H1 (cell line): ENCODE measurements at regions not wholly inside any gene's neighbourhood (a gene's known extent, or its start where the extent isn't known, plus 50 kb on each side); places are given as distances from the start of the nearest gene placed in this dataset.

Experiments
- CTCF ChIA-PET: fragments of 300-600 bp; sonication (Branson Sonifier 250); formaldehyde crosslinking; loops from one replicate; lab custom pipeline; 2021; ENCODE audit not compliant: partially characterized antibody; lab: Charles Lee
- POLR2A ChIA-PET: fragments of 300-600 bp; sonication (Branson Sonifier 250); formaldehyde crosslinking; loops from one replicate; lab custom pipeline; 2021; ENCODE audit warnings: inconsistent platforms; ENCODE audit not compliant: partially characterized antibody; lab: Charles Lee
- DNase-seq, 2 experiments: peaks; one replicate each; pipeline versions ENCODE4 v3.0.0 to v3.0.0-alpha.2; 2010 to 2022; ENCODE audit warnings: low spot score in 2 of 2, low read depth in 1 of 2, mixed read lengths in 1 of 2
- FAIRE-seq: peaks from 2 replicates; lab custom pipeline; 2011; peaks lifted over from hg19 to GRCh38; lab: Jason Lieb, UNC
- H2AFZ ChIP-seq: 2 replicates; pipeline ENCODE4 v1.8.1; 2012; ENCODE audit warnings: low read length, inconsistent platforms
- H2AK5ac ChIP-seq: 2 replicates; pipeline ENCODE4 v1.6.1; 2013; ENCODE audit warnings: low read depth, low read length
- H2BK120ac ChIP-seq: replicated peaks from 2 replicates; pipeline ENCODE3; 2013; ENCODE audit warnings: low read depth, low read length, inconsistent platforms
- H2BK12ac ChIP-seq: 2 replicates; pipeline ENCODE4 v1.6.1; 2013; ENCODE audit warnings: low read depth, low read length
- H2BK15ac ChIP-seq: 2 replicates; pipeline ENCODE4 v1.6.1; 2013; ENCODE audit warnings: low read length
- H2BK20ac ChIP-seq: 2 replicates; pipeline ENCODE4 v1.6.1; 2013; ENCODE audit warnings: low read length
- H2BK5ac ChIP-seq: 2 replicates; pipeline ENCODE4 v1.6.1; 2013; ENCODE audit warnings: low read depth, low read length
- H3K14ac ChIP-seq: 2 replicates; pipeline ENCODE4 v1.6.1; 2013; ENCODE audit warnings: inconsistent platforms; ENCODE audit not compliant: insufficient read length
- H3K18ac ChIP-seq: 2 replicates; pipeline ENCODE4 v1.6.1; 2013; ENCODE audit warnings: low read length; ENCODE audit errors: extremely low read depth
- H3K23ac ChIP-seq: 2 replicates; pipeline ENCODE4 v1.6.1; 2013; ENCODE audit warnings: inconsistent platforms; ENCODE audit not compliant: insufficient read length
- H3K23me2 ChIP-seq: 2 replicates; pipeline ENCODE4 v1.6.1; 2013; ENCODE audit warnings: low read depth, low read length
- H3K27ac ChIP-seq: 2 replicates; pipeline ENCODE4 v1.6.1; 2011; ENCODE audit warnings: low read depth, low read length, inconsistent platforms
- H3K27me3 ChIP-seq, 4 experiments: replicated peaks in 1 of 4; 1 replicate in 1 of 4; 2 replicates in 3 of 4; pipeline versions ENCODE4 v1.6.1 to v1.8.1; 2011 to 2013; ENCODE audit warnings: low read length in 3 of 4, mild to moderate bottlenecking in 3 of 4, inconsistent platforms in 2 of 4, mixed read lengths in 2 of 4, moderate library complexity in 1 of 4; ENCODE audit not compliant: control insufficient read depth in 3 of 4, insufficient read depth in 3 of 4; ENCODE audit errors: extremely low read depth in 1 of 4
- H3K36me3 ChIP-seq, 4 experiments: 2 replicates each; pipeline versions ENCODE4 v1.6.1 to v1.8.1; 2011 to 2013; ENCODE audit warnings: mild to moderate bottlenecking in 4 of 4, low read length in 3 of 4, moderate library complexity in 2 of 4, control low read depth in 1 of 4, inconsistent platforms in 1 of 4; ENCODE audit not compliant: insufficient read depth in 4 of 4, control insufficient read depth in 2 of 4
- H3K4ac ChIP-seq: replicated peaks from 2 replicates; pipeline ENCODE3; 2013; ENCODE audit warnings: low read length, low read depth, mixed read lengths, inconsistent platforms; ENCODE audit not compliant: insufficient read length
- H3K4me1 ChIP-seq, 4 experiments: replicated peaks in 1 of 4; 1 replicate in 1 of 4; 2 replicates in 3 of 4; pipeline versions ENCODE4 v1.6.1 to v1.8.1; 2011 to 2013; ENCODE audit warnings: low read length in 3 of 4, inconsistent platforms in 2 of 4, mixed read lengths in 1 of 4; ENCODE audit not compliant: insufficient read depth in 4 of 4, control insufficient read depth in 3 of 4
- H3K4me2 ChIP-seq, 2 experiments: 2 replicates each; pipeline versions ENCODE4 v1.6.1 to v1.8.1; 2011 to 2013; ENCODE audit warnings: low read depth in 2 of 2, low read length in 2 of 2, control low read depth in 1 of 2, inconsistent platforms in 1 of 2, mild to moderate bottlenecking in 1 of 2; ENCODE audit not compliant: insufficient read depth in 1 of 2
- H3K4me3 ChIP-seq, 4 experiments: fragments of 200-600, 300-600 bp in 1 of 4; sonication (generic), shearing (Covaris generic), sonication (Bioruptor Twin) in 1 of 4; 2 replicates each; pipeline versions ENCODE4 v1.5.1 to v1.8.1; 2011 to 2016; ENCODE audit warnings: low read length in 4 of 4, low read depth in 3 of 4, control low read depth in 2 of 4, inconsistent platforms in 2 of 4, mild to moderate bottlenecking in 2 of 4, mixed read lengths in 1 of 4, moderate library complexity in 1 of 4; ENCODE audit not compliant: insufficient read depth in 2 of 4; ENCODE audit errors: extremely low read depth in 1 of 4
- H3K56ac ChIP-seq: replicated peaks from 2 replicates; pipeline ENCODE3; 2013; ENCODE audit warnings: low read depth, mild to moderate bottlenecking, mixed read lengths, low read length, inconsistent platforms; ENCODE audit not compliant: insufficient read length
- H3K79me1 ChIP-seq: 2 replicates; pipeline ENCODE4 v1.6.1; 2013; ENCODE audit warnings: low read depth, low read length, control low read depth
- H3K79me2 ChIP-seq, 2 experiments: 2 replicates each; pipeline versions ENCODE4 v1.6.1 to v1.8.1; 2012 to 2013; ENCODE audit warnings: low read length in 2 of 2, mild to moderate bottlenecking in 2 of 2, inconsistent platforms in 1 of 2; ENCODE audit not compliant: insufficient read depth in 2 of 2, control insufficient read depth in 1 of 2
- H3K9ac ChIP-seq, 4 experiments: replicated peaks in 1 of 4; 1 replicate in 1 of 4; 2 replicates in 3 of 4; pipeline versions ENCODE4 v1.6.1 to v1.8.1; 2011 to 2013; ENCODE audit warnings: low read depth in 3 of 4, low read length in 3 of 4, control low read depth in 2 of 4, mild to moderate bottlenecking in 2 of 4, moderate library complexity in 2 of 4, inconsistent platforms in 1 of 4; ENCODE audit errors: extremely low read depth in 1 of 4
- H3K9me3 ChIP-seq, 2 experiments: 2 replicates each; pipeline versions ENCODE4 v1.6.1 to v1.8.1; 2012 to 2013; ENCODE audit warnings: mild to moderate bottlenecking in 2 of 2, moderate library complexity in 2 of 2, control low read depth in 1 of 2, inconsistent platforms in 1 of 2, low read depth in 1 of 2, low read length in 1 of 2, mixed read lengths in 1 of 2; ENCODE audit not compliant: insufficient read depth in 2 of 2
- H4K20me1 ChIP-seq, 2 experiments: replicated peaks in 1 of 2; 2 replicates each; pipeline versions ENCODE3 to v1.8.1; 2011 to 2013; ENCODE audit warnings: inconsistent platforms in 2 of 2, low read length in 2 of 2, mild to moderate bottlenecking in 1 of 2; ENCODE audit not compliant: insufficient read depth in 2 of 2, control insufficient read depth in 1 of 2
- H4K5ac ChIP-seq: 2 replicates; pipeline ENCODE4 v1.6.1; 2013; ENCODE audit warnings: low read length, low read depth, mixed read lengths, inconsistent platforms; ENCODE audit not compliant: insufficient read length
- H4K8ac ChIP-seq: 2 replicates; pipeline ENCODE4 v1.8.0; 2013; ENCODE audit warnings: mild to moderate bottlenecking, moderate library complexity, low read length, inconsistent platforms; ENCODE audit not compliant: insufficient read depth; ENCODE audit errors: extremely low read depth
- H4K91ac ChIP-seq: replicated peaks from 2 replicates; pipeline ENCODE3; 2013; ENCODE audit warnings: low read length, mixed read lengths, inconsistent platforms; ENCODE audit not compliant: insufficient read length
- BCL11A ChIP-seq, 2 experiments: IDR thresholded peaks; one replicate each; pipeline ENCODE4 v1.6.1; 2011; ENCODE audit warnings: low read depth in 2 of 2, low read length in 2 of 2, mild to moderate bottlenecking in 2 of 2
- BRCA1 ChIP-seq: IDR thresholded peaks from 2 replicates; pipeline ENCODE4 v1.6.1; 2012; ENCODE audit warnings: low read depth, low read length, improper control_type of control experiment
- CBX8 ChIP-seq: fragments of 300-800, 300-1000 bp; sonication (generic); IDR thresholded peaks from 2 replicates; pipeline ENCODE4 v1.7.1; 2016; ENCODE audit warnings: low read depth, low read length, borderline replicate concordance
- EZH2 ChIP-seq: fragments of 200-600 bp; sonication (generic); IDR thresholded peaks from 2 replicates; pipeline ENCODE4 v1.7.1; 2012; ENCODE audit warnings: low read depth, mild to moderate bottlenecking, moderate library complexity, low read length, inconsistent platforms; ENCODE audit not compliant: severe bottlenecking
- GTF2F1 ChIP-seq: IDR thresholded peaks from 2 replicates; pipeline ENCODE4 v1.6.1; 2012; ENCODE audit warnings: low read depth, low read length, improper control_type of control experiment, borderline replicate concordance
- HDAC6 ChIP-seq: IDR thresholded peaks from one replicate; pipeline ENCODE4 v1.7.1; 2012; ENCODE audit warnings: low read depth, mild to moderate bottlenecking, inconsistent platforms, low read length, moderate library complexity
- JUND ChIP-seq: IDR thresholded peaks from 2 replicates; pipeline ENCODE4 v1.6.1; 2011; ENCODE audit warnings: mild to moderate bottlenecking, improper control_type of control experiment, low read length
- RBBP5 ChIP-seq: IDR thresholded peaks from 2 replicates; pipeline ENCODE4 v1.7.1; 2012; ENCODE audit warnings: low read depth, mild to moderate bottlenecking, inconsistent platforms, low read length, moderate library complexity, borderline replicate concordance
- TEAD4 ChIP-seq: IDR thresholded peaks from 2 replicates; pipeline ENCODE4 v1.6.1; 2012; ENCODE audit warnings: low read depth, low read length, inconsistent platforms, mixed read lengths
- TF ChIP-seq, protein P1 (sequence below), 3 experiments: IDR thresholded peaks; 1 replicate in 2 of 3; 2 replicates in 1 of 3; pipeline versions ENCODE4 v1.5.1 to v1.6.1; 2011; ENCODE audit warnings: low read length in 3 of 3, mild to moderate bottlenecking in 3 of 3, inconsistent platforms in 2 of 3, low read depth in 1 of 3, moderate library complexity in 1 of 3; ENCODE audit not compliant: insufficient read depth in 1 of 3; ENCODE audit errors: control extremely low read depth in 1 of 3

DNA sequence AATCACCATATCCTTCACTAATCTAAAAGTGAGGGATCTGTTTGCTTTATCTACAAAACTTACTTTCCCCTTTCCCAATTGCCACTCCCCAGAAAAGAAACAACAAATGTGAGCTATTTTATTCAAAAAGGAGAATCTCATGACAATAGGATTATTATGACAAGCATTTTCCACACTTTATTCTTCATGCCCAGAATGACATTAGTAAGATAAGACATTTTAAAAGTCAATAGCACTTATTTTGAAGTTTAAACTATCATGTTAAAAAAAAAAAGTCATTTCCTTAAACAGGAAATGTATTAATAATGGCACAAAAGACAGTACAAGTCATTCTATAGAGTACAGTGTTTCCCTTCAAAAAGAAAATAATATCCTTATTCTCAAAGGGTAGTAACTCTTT, 58.8 kb upstream of the HNRNPA3 start:
- Histone ChIP-seq H3K18ac (no peak overlapping the region), H3K27ac (no peak overlapping the region), H3K9me3 (no peaks in the 10 kb centered on the region), H4K8ac (no peak overlapping the region), H4K20me1 (no peaks in the 10 kb centered on the region), H2BK5ac (no peak overlapping the region), H3K56ac (no peak overlapping the region), H4K91ac (no peak overlapping the region), H3K79me1 (no peaks in the 10 kb centered on the region), H2AK5ac (no peak overlapping the region), H3K14ac (no peak overlapping the region), H3K79me2 (no peaks in the 10 kb centered on the region), H3K23ac (no peak overlapping the region), H3K4me1 (no peaks in the 10 kb centered on the region), H2AFZ (no peak overlapping the region), H2BK12ac (no peak overlapping the region), H3K23me2 (no peaks in the 10 kb centered on the region), H3K4me3 (no peak overlapping the region), H3K9ac (no peak overlapping the region), H2BK15ac (no peak overlapping the region), H2BK20ac (no peak overlapping the region), H4K5ac (no peak overlapping the region), H3K4me2 (no peak overlapping the region), H2BK120ac (no peak overlapping the region), H3K36me3 (no peaks in the 10 kb centered on the region), H3K4ac (no peak overlapping the region), H3K27me3 (no peaks in the 10 kb centered on the region)
- TF ChIP-seq RBBP5 (no peak), GTF2F1 (no peak), EZH2 (no peak), BRCA1 (no peak), JUND (no peak), BCL11A (IDR thresholded peaks at IDR 0.05; ENCODE audit: low read depth in 2 of 2, low read length in 2 of 2) (no peak), TEAD4 (no peak), HDAC6 (no peak), CBX8 (no peak)
- TF ChIP-seq, protein P1, sequence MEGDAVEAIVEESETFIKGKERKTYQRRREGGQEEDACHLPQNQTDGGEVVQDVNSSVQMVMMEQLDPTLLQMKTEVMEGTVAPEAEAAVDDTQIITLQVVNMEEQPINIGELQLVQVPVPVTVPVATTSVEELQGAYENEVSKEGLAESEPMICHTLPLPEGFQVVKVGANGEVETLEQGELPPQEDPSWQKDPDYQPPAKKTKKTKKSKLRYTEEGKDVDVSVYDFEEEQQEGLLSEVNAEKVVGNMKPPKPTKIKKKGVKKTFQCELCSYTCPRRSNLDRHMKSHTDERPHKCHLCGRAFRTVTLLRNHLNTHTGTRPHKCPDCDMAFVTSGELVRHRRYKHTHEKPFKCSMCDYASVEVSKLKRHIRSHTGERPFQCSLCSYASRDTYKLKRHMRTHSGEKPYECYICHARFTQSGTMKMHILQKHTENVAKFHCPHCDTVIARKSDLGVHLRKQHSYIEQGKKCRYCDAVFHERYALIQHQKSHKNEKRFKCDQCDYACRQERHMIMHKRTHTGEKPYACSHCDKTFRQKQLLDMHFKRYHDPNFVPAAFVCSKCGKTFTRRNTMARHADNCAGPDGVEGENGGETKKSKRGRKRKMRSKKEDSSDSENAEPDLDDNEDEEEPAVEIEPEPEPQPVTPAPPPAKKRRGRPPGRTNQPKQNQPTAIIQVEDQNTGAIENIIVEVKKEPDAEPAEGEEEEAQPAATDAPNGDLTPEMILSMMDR (IDR thresholded peaks at IDR 0.05; ENCODE audit: control extremely low read depth in 1 of 3, insufficient read depth in 1 of 3, low read depth in 1 of 3, low read length in 3 of 3), result no peak
- FAIRE-seq (no peak), DNase-seq (no peak)
- POLR2A ChIA-PET, result interaction anchor here (0.7 kb wide), 1 partner anchor 363 kb away, joined by 3 read pairs; no protein-coding TSS in a partner anchor
- CTCF ChIA-PET, result interaction anchor here (0.7 kb wide), 1 partner anchor 1135 kb away, joined by 3 read pairs; no protein-coding TSS in a partner anchor
